HepG2 (cell line): ENCODE measurements at regions not wholly inside any gene's neighbourhood (a gene's known extent, or its start where the extent isn't known, plus 50 kb on each side); places are given as distances from the start of the nearest gene placed in this dataset.

Experiments
- EP300 ChIP-seq, 3 experiments: sonication (generic) in 1 of 3; formaldehyde crosslinking in 1 of 3; IDR thresholded peaks; 2 replicates each; pipeline versions ENCODE4 v1.5.1 to v1.6.1; 2011 to 2020; ENCODE audit warnings: low read depth in 2 of 3, low read length in 2 of 3, borderline replicate concordance in 1 of 3, improper control_type of control experiment in 1 of 3, mild to moderate bottlenecking in 1 of 3, missing genetic modification reagents in 1 of 3, moderate library complexity in 1 of 3
- NR2F2 ChIP-seq: IDR thresholded peaks from 2 replicates; pipeline ENCODE4 v1.6.1; 2012; ENCODE audit warnings: low read depth, inconsistent platforms, borderline replicate concordance
- SSRP1 ChIP-seq: IDR thresholded peaks from 2 replicates; pipeline ENCODE4 v1.6.1; 2016; ENCODE audit warnings: control low read depth
- ZNF160 ChIP-seq: sonication (generic); formaldehyde crosslinking; IDR thresholded peaks from 2 replicates; pipeline ENCODE4 v1.8.0; 2022; ENCODE audit warnings: mild to moderate bottlenecking, inconsistent platforms, missing genetic modification reagents
- ZNF17 ChIP-seq: sonication (generic); formaldehyde crosslinking; IDR thresholded peaks from 2 replicates; pipeline ENCODE4 v1.5.0; 2020; ENCODE audit warnings: mild to moderate bottlenecking, missing genetic modification reagents
- ZNF329 ChIP-seq: sonication (generic); formaldehyde crosslinking; IDR thresholded peaks from 2 replicates; pipeline ENCODE4 v1.9.0; 2021; ENCODE audit warnings: low read depth, mild to moderate bottlenecking, missing genetic modification reagents
- ZNF660 ChIP-seq: sonication (generic); formaldehyde crosslinking; IDR thresholded peaks from 2 replicates; pipeline ENCODE4 v1.5.1; 2020; ENCODE audit warnings: mild to moderate bottlenecking, low read depth, missing genetic modification reagents, borderline replicate concordance
- ZNF703 ChIP-seq: sonication (generic); formaldehyde crosslinking; IDR thresholded peaks from 2 replicates; pipeline ENCODE4 v1.5.1; 2020; ENCODE audit warnings: missing genetic modification reagents, mild to moderate bottlenecking, moderate library complexity, borderline replicate concordance
- TF ChIP-seq, protein P1 (sequence below): IDR thresholded peaks from 2 replicates; pipeline ENCODE4 v1.6.1; 2016; ENCODE audit warnings: low read depth, control low read depth
- TF ChIP-seq, protein P2 (sequence below): sonication (generic); formaldehyde crosslinking; IDR thresholded peaks from 2 replicates; pipeline ENCODE4 v1.4.0; 2020; ENCODE audit warnings: missing genetic modification reagents, borderline replicate concordance
- TF ChIP-seq, protein P3 (sequence below): sonication (generic); formaldehyde crosslinking; IDR thresholded peaks from 2 replicates; pipeline ENCODE4 v1.4.0; 2020; ENCODE audit warnings: mild to moderate bottlenecking, missing genetic modification reagents
- TF ChIP-seq, protein P4 (sequence below): sonication (generic); formaldehyde crosslinking; conservative IDR thresholded peaks from 2 replicates; pipeline ENCODE4 v1.4.0; 2020; ENCODE audit warnings: mild to moderate bottlenecking, missing genetic modification reagents, moderate library complexity
- TF ChIP-seq, protein P5 (sequence below): sonication (generic); formaldehyde crosslinking; IDR thresholded peaks from 2 replicates; pipeline ENCODE4 v1.8.0; 2023; ENCODE audit warnings: mild to moderate bottlenecking, missing genetic modification reagents

- TF ChIP-seq ZNF703, result no peak
- TF ChIP-seq, protein P1, sequence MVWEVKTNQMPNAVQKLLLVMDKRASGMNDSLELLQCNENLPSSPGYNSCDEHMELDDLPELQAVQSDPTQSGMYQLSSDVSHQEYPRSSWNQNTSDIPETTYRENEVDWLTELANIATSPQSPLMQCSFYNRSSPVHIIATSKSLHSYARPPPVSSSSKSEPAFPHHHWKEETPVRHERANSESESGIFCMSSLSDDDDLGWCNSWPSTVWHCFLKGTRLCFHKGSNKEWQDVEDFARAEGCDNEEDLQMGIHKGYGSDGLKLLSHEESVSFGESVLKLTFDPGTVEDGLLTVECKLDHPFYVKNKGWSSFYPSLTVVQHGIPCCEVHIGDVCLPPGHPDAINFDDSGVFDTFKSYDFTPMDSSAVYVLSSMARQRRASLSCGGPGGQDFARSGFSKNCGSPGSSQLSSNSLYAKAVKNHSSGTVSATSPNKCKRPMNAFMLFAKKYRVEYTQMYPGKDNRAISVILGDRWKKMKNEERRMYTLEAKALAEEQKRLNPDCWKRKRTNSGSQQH (CRISPR knock-in tag), result no peak
- no peak for TF ChIP-seq EP300 (IDR thresholded peaks at IDR 0.05; ENCODE audit: low read depth in 2 of 2, low read length in 2 of 2)
- no peak for TF ChIP-seq EP300 (CRISPR knock-in tag; IDR thresholded peaks at IDR 0.05; ENCODE audit: borderline replicate concordance)
- TF ChIP-seq SSRP1 (CRISPR knock-in tag), result no peak
- TF ChIP-seq, protein P2, sequence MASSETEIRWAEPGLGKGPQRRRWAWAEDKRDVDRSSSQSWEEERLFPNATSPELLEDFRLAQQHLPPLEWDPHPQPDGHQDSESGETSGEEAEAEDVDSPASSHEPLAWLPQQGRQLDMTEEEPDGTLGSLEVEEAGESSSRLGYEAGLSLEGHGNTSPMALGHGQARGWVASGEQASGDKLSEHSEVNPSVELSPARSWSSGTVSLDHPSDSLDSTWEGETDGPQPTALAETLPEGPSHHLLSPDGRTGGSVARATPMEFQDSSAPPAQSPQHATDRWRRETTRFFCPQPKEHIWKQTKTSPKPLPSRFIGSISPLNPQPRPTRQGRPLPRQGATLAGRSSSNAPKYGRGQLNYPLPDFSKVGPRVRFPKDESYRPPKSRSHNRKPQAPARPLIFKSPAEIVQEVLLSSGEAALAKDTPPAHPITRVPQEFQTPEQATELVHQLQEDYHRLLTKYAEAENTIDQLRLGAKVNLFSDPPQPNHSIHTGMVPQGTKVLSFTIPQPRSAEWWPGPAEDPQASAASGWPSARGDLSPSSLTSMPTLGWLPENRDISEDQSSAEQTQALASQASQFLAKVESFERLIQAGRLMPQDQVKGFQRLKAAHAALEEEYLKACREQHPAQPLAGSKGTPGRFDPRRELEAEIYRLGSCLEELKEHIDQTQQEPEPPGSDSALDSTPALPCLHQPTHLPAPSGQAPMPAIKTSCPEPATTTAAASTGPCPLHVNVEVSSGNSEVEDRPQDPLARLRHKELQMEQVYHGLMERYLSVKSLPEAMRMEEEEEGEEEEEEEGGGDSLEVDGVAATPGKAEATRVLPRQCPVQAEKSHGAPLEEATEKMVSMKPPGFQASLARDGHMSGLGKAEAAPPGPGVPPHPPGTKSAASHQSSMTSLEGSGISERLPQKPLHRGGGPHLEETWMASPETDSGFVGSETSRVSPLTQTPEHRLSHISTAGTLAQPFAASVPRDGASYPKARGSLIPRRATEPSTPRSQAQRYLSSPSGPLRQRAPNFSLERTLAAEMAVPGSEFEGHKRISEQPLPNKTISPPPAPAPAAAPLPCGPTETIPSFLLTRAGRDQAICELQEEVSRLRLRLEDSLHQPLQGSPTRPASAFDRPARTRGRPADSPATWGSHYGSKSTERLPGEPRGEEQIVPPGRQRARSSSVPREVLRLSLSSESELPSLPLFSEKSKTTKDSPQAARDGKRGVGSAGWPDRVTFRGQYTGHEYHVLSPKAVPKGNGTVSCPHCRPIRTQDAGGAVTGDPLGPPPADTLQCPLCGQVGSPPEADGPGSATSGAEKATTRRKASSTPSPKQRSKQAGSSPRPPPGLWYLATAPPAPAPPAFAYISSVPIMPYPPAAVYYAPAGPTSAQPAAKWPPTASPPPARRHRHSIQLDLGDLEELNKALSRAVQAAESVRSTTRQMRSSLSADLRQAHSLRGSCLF, result no peak
- TF ChIP-seq, protein P3, sequence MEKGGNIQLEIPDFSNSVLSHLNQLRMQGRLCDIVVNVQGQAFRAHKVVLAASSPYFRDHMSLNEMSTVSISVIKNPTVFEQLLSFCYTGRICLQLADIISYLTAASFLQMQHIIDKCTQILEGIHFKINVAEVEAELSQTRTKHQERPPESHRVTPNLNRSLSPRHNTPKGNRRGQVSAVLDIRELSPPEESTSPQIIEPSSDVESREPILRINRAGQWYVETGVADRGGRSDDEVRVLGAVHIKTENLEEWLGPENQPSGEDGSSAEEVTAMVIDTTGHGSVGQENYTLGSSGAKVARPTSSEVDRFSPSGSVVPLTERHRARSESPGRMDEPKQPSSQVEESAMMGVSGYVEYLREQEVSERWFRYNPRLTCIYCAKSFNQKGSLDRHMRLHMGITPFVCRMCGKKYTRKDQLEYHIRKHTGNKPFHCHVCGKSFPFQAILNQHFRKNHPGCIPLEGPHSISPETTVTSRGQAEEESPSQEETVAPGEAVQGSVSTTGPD (CRISPR knock-in tag), result no peak
- TF ChIP-seq, protein P4, sequence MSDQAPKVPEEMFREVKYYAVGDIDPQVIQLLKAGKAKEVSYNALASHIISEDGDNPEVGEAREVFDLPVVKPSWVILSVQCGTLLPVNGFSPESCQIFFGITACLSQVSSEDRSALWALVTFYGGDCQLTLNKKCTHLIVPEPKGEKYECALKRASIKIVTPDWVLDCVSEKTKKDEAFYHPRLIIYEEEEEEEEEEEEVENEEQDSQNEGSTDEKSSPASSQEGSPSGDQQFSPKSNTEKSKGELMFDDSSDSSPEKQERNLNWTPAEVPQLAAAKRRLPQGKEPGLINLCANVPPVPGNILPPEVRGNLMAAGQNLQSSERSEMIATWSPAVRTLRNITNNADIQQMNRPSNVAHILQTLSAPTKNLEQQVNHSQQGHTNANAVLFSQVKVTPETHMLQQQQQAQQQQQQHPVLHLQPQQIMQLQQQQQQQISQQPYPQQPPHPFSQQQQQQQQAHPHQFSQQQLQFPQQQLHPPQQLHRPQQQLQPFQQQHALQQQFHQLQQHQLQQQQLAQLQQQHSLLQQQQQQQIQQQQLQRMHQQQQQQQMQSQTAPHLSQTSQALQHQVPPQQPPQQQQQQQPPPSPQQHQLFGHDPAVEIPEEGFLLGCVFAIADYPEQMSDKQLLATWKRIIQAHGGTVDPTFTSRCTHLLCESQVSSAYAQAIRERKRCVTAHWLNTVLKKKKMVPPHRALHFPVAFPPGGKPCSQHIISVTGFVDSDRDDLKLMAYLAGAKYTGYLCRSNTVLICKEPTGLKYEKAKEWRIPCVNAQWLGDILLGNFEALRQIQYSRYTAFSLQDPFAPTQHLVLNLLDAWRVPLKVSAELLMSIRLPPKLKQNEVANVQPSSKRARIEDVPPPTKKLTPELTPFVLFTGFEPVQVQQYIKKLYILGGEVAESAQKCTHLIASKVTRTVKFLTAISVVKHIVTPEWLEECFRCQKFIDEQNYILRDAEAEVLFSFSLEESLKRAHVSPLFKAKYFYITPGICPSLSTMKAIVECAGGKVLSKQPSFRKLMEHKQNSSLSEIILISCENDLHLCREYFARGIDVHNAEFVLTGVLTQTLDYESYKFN (CRISPR knock-in tag), result no peak
- TF ChIP-seq, protein P5, sequence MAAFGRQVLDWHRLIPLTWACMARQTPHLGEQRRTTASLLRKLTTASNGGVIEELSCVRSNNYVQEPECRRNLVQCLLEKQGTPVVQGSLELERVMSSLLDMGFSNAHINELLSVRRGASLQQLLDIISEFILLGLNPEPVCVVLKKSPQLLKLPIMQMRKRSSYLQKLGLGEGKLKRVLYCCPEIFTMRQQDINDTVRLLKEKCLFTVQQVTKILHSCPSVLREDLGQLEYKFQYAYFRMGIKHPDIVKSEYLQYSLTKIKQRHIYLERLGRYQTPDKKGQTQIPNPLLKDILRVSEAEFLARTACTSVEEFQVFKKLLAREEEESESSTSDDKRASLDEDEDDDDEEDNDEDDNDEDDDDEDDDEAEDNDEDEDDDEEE (CRISPR knock-in tag), result no peak
- no peak for TF ChIP-seq NR2F2
- no peak for TF ChIP-seq ZNF17 (CRISPR knock-in tag)
- TF ChIP-seq ZNF660 (CRISPR knock-in tag), result no peak
- TF ChIP-seq ZNF160, result no peak
- TF ChIP-seq ZNF329 (CRISPR knock-in tag), result no peak
These were observed 54.9 kb upstream of the ABCB5 start (continued) for GRCh38 chr7:20560325-20561180.
